ENCODE measurements at regions not wholly inside any gene's neighbourhood (a gene's known extent, or its start where the extent isn't known, plus 50 kb on each side); places are given as distances from the start of the nearest gene placed in this dataset.
A peak's percentile ranks its signal among the peaks of the same experiment; 100 is the strongest.

DNA sequence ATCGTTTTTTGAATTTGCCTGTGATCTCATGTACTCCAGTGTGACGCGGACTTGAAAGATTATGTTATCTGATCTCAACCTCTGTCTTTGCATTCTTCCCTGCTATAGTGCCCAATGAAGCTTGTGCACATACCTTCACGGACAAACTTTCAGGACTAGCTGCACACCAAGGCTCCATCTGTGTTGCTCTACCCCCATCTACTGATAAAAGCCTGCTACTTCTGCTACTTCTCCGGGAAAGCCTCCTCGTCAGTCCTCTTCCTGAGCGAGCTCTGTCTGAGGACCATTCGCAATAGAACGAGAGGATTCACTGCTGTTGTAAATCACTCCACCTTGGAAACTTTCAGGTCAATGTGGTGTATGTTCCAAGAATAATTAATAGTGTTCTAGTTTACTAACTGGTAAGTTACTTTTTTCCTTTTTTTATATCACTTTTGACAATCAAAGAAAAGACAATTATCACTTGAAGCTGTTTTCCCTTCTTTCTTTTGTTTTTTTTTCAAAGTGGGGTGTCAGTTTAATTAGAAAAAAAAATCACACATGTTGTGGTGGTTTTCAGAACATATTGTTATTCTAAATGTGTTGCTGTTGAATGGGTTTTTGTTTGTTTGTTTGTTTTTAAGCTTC is 217.6 kb downstream of the ARRDC4 start:
- TF ChIP-seq, protein P1, sequence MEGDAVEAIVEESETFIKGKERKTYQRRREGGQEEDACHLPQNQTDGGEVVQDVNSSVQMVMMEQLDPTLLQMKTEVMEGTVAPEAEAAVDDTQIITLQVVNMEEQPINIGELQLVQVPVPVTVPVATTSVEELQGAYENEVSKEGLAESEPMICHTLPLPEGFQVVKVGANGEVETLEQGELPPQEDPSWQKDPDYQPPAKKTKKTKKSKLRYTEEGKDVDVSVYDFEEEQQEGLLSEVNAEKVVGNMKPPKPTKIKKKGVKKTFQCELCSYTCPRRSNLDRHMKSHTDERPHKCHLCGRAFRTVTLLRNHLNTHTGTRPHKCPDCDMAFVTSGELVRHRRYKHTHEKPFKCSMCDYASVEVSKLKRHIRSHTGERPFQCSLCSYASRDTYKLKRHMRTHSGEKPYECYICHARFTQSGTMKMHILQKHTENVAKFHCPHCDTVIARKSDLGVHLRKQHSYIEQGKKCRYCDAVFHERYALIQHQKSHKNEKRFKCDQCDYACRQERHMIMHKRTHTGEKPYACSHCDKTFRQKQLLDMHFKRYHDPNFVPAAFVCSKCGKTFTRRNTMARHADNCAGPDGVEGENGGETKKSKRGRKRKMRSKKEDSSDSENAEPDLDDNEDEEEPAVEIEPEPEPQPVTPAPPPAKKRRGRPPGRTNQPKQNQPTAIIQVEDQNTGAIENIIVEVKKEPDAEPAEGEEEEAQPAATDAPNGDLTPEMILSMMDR (IDR thresholded peaks at IDR 0.05): peak in 3 of 4 experiments; percentile 60 to 81 (median 67)
- TF ChIP-seq EP300 (IDR thresholded peaks at IDR 0.05) (no peak), POLR2A (IDR thresholded peaks at IDR 0.05) (no peak), POLR2AphosphoS5 (IDR thresholded peaks at IDR 0.05) (no peak)

Measured in gastroesophageal sphincter (tissue), 3 donors.